Stimulated activated CD4-positive, alpha-beta T cell treated with anti-CD3 and anti-CD28 coated beads, Interleukin-1b, Interleukin-23, amount 100 ng/mL, for 24 hours (primary cell): ENCODE measurements at regions not wholly inside any gene's neighbourhood (a gene's known extent, or its start where the extent isn't known, plus 50 kb on each side); places are given as distances from the start of the nearest gene placed in this dataset.
"Not testable (repeated sequence)": the region's sequence is repeated elsewhere in the genome, so short reads cannot be mapped to it uniquely, and the experiment has no call there.

ENCODE experiments used
- DNase-seq, 4 experiments: peaks; one replicate each; pipeline ENCODE4 v3.0.0-alpha.2; 2020; ENCODE audit warnings: low read depth in 4 of 4, low spot score in 1 of 4

DNA sequence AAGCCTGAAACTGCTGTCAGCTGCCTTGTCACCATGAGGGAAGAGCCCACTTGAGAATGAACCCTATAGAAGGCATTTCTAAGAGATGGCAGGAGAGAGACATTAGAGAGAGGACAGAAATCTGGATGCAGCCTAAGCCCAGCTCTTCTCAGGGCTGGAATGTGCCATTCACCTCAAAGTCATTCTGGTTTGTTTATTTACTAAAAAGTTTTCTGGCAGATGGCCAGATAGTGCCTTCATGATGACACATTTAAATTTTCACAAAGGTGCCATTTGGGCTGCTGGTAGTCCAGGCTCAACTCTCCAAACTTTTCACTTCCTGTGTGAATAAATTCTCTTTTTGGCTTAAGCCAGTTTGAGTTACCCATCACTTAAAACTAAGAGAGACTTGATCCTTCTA, 144.6 kb upstream of the ZNF366 start:
- DNase-seq = no peak

DNA sequence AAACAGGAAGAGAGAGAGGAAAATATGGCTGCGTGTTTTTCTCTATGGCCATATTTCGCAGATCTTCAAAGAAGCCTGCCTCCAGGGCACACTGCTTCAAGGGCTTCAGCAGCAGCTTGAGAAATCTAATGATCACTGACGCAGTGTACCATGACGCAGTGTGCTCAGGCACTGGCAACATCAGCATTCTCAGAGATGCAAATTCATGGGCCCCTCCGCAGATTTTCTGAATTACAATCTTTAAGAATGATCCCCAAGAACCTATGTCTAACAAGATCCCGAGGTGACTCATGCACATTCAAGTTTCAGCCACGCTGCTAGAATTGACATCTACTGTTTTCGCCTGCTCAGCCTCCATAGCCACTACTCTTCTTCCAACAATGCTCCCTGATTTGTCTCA, 143.9 kb upstream of the ZNF366 start:
- DNase-seq = no peak

DNA sequence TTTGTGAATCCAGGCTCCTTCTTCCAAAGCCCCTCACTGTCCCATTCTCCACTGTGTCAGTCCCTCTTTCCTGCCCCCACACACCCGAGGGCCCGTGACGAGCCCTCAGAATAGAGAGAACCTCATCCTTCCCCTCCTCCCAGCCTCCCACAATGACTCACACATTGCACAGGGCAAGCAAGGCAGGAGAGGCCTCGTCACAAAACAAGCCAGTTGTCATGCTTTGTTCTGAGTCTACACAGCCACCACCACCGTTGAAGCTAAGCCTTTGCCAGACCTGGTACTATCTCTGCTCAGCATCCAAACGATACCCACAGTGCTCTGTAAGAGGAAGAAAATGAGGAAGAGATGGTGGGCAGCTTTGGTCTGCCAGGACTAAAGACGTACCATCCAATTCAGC, 142.2 kb upstream of the ZNF366 start:
- DNase-seq = no peak

DNA sequence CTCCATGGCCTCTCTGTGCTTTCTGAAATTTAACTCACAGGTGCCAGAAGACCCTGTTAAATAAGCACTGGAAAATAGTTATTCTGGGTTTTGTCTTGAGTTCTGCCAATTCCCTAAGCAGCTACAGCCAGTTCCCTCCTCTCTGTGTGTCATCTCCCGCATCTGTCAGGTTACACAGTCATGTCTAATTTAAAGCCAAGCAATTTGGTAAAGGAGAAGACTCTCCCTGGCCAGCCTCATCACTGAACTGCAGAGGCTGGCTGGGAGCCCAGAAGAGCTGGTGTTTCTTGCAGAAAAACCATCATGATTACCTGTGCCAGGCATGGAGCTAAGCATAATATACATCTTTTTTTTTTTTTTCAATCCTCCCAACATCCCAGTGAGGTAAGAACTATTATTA, 141.3 kb upstream of the ZNF366 start:
- no peak for DNase-seq

DNA sequence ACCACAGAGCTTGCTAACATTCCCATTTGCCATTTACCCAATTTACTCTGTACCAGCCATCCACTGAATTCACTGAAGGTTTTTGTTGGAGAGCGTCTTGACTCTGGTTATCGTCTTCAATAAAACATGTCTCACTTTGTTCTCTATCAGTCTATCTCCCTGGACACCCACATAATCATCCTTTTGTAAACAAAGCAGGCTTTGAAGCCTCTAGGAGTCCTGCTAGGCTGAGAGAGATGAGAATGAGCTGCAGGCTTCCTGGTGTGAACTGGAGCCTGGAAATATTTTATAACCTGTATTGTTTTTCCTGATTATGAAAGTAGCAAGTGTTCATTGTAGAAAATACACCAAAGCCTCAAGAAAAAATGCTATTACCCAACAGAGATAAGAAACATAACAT, 140.6 kb upstream of the ZNF366 start:
- DNase-seq = no peak

DNA sequence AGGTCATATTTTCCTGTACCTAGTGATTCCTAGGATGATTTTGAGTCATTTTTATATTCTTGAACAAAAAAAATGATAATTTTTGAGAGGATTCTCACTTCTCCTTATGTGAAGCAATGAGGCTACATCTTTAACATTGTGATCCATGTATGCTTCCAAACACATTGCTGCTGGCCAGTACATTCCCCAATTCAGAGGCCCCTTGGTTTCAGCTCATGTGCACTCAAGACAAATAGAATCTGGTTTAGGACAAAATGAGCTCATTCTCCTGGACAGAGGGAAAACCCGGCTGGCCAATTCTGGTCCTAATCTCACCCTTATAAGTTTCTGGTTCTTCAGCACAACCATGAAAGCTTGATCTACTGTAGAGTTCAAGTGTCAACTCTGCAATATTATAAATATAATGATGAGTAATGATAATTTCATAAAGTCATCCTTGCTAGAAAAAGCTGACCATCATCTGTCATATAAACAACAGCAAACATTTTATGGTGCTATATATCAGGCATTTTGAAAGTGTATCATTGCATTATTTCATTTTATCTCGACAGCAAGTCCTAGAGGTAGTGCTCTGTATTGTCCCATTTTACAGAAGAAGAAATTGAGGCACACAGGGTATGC, 139.1 kb upstream of the ZNF366 start:
- DNase-seq = no peak

DNA sequence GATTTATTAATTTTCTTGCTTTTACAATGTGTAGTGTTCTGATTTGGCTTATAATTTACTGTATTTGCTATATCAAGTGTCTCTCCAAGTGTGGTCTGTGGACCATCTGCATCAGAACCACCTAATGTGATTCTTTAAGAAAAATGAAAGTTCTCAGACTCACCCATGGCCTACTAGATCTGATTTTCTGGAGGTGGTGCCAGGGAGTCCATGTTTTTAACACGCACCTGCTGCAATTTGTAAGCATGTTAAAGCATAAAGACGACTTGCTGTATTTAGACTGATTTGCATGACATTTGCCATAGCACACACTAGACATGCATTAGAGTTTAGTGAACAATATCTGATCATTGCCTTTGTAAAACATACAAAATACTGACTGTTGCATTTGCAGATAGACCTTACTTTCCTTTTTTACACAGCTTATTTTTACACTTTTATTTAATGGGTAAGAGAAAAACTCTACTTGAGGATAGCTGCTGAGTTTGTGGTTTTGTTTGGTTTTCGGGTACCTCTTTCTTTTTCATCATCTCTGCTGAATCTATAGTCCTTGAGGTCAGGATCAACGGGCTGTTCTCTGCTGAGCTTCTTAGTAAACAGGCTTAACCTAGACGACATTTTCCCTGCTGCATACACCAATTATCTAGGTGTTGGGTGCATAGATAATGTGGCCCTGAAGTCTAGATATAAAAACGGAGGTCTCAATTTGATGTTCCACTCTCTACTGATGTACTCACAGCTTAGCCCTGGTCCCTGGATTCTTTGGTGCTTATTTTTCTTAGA, 138.0 kb upstream of the ZNF366 start:
- no peak for DNase-seq

DNA sequence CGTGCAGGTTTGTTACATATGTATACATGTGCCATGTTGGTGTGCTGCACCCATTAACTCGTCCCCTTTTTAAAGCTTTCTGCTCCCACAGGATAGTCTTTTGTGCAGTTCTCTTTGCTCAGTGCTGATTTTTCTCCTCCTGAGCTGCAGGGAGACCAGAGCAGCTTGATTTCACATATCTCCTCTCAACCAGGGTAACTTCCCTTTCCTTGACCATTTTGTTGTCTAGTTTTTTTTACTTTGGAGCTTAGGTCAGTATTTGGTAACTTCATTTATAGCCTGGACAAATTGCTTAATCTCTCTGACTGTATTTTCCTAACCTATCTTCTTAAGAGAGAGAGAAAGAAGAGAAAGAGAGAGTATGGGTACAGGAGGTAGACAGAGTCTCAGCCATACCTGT, 137.1 kb upstream of the ZNF366 start:
- no peak for DNase-seq

DNA sequence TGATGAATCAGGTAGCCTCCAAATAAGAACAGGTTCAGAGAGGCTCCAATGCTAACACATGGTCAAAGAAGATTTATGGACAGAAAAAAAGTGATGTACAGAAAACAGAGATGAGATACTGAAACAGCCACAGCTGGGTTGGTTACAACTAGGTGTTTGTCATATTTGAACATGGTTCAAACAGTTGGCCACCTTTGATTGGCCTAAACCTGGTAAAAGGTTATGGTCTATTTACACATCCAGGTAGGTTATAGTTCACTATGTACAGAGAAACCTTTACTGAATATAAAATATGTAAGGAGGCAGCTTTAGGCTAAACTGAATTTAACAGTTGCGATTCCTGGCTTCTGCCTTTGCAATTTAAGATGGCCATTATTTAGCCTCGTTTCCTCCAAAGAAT, 134.0 kb upstream of the ZNF366 start:
- no peak for DNase-seq

DNA sequence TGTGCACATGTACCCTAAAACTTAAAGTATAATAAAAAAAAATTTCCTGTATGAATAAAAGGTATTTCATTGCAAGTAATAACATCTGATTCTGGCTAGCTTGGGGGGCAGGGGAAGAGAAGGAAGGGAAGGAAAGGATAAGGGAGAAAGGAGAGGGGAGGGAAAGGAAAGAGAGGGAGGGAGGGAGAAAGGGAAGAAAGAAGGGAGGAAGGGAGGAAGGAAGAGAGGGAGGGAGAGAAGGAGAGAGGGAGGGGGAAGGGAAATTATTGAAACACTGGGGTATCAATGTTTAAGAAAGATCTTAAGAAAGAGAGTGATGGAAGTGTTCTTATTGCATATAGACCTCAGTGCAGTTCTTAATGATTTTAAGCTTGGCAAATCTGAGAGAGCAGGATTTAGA, 129.8 kb upstream of the ZNF366 start:
- DNase-seq = no peak

DNA sequence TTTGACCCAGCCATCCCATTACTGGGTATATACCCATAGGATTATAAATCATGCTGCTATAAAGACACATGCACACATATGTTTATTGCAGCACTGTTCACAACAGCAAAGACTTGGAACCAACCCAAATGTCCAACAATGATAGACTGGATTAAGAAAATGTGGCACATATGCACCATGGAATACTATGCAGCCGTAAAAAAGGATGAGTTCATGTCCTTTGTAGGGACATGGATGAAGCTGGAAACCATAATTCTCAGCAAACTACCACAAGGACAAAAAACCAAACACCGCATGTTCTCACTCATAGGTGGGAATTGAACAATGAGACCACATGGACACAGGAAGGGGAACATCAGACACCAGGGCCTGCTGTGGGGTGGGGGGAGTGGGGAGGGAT, 129.4 kb upstream of the ZNF366 start:
- not testable (repeated sequence) for DNase-seq

DNA sequence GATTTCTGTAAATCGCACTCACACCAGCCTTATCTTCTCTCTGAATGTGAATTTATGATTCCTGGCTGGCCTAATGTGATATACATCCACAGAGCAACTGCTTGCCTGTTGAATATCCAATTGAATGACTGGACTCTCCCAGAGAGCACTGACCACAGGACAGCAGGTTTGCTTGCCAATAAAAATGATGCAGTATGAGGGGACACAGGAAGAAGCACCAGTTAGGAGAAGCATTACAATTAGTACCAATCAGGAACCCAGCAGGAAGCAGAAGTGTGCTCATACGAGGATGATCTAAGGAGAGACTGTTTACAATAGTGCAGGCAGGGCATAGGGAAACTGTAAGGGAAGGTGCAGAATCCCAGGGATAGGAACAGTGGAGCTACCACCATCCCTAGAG, 127.2 kb upstream of the ZNF366 start:
- no peak for DNase-seq

DNA sequence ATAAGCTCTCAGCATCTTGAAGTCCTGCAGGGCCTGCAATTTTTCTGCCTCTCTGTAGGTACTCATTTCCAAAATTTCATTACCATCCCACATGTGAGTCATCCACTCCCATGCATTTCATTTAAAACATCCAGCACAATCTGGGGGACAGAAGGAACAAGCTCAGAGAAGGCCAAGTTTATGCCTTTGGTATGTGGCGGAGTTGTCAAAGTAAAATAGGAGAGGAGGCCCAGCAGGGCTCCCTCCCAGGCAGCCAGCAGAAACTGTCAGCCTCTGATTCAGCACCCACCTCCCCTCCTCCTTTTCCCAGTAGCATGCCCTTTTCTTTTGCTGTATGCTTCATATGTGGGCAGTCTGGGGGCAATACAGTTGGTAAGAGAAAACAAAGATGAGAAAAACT, 126.4 kb upstream of the ZNF366 start:
- no peak for DNase-seq

DNA sequence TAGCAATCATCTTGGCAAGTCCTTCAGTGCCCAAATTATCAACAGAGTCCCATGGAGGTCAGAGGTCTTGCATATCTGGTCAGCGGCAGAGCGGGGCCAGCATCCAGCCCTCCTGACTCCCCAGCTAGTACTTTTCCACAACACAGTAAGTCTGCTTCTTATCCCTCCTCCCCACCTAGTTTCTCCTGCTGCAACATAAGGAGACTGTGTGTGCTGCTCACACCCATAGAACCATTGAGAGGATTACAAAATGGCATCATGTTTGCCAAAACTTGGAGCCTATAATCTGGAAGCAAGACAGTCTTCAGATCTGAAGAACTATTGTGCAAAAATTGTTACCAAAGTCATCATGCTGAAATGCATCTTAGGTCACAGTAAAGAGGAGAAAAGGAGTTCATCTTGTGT, 125.8 kb upstream of the ZNF366 start:
- no peak for DNase-seq

DNA sequence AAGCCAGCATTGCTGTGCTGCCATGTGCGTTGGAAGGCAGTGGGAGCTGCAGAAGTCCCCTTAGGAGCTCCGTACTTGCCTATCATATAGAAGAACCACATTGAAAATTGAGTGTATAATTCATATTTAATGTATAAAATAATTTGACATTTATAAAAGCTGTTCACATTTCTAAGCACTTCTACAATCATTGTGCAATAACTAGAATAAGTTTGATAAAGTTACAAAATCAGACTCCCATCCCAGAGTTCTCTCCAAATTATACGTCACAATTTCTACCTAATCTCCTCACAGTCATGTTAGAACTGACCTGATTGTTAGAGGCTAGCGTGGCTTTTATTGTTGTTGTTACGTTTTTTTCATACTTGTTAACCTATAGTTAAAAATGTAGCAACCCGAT, 123.5 kb upstream of the ZNF366 start:
- no peak for DNase-seq

DNA sequence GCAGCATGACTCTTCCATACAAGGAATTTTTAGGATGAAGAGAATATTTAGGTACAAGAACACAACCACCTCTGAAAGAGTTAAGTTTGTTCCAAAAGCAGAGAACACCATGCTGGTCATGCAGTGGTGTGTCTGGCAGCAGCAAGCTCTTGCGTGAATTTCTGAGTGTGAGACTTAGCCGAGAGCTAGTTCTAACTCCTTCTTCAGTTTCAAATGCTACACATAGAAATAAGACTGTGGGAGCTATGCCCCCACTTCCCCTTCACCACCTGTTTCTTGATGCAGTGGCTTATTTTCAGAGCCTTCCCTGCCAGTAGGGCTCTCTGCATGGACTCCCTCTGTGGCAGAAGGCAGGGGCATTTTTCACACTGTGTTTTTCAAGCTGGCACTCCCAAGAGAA, 122.9 kb upstream of the ZNF366 start:
- no peak for DNase-seq

DNA sequence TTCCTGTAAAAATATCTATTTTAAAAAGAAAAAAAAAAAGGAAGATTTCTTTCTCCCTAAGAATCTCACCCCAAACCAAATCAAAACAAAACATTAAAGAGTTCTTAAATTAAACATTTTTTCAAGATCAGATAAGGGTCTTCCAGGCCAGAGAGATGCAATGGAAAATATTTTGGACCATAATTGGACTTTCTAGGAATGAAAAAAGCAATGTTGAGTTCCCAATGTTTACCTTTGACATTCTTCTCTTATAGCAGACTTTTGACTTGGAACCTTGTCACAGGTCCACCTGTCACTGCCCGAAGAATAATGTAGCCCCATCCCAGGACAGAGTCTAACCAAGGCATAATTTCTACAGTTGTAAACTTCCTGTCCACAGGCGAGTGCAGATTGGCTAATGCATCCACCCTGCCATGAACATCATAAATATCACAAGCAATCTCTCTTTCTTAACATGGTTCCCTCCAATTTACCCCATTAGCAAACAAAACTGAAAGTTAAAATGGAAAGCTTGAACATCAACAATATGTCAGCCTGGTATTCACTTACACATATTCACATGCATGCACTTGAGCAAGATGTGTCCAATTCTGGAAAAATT, 121.7 kb upstream of the ZNF366 start:
- DNase-seq = no peak

DNA sequence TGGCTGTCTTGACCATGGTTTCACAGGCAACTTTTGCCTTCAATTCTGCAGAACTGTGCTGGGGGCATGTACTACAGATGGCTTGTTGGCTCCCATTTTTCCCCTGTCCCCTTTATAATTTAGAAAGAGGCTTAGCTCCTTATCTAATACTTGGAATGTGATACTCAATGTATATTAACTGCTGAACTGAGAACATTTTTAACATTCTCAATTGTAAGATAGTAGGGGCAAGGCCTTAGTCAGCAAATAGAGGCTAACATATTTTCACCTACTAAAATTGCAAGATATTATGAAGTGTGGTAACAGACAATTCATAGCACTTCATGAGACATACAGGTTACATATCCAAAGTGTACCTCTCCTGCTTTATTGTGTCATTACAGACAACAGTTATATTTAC, 118.1 kb upstream of the ZNF366 start:
- DNase-seq = no peak

DNA sequence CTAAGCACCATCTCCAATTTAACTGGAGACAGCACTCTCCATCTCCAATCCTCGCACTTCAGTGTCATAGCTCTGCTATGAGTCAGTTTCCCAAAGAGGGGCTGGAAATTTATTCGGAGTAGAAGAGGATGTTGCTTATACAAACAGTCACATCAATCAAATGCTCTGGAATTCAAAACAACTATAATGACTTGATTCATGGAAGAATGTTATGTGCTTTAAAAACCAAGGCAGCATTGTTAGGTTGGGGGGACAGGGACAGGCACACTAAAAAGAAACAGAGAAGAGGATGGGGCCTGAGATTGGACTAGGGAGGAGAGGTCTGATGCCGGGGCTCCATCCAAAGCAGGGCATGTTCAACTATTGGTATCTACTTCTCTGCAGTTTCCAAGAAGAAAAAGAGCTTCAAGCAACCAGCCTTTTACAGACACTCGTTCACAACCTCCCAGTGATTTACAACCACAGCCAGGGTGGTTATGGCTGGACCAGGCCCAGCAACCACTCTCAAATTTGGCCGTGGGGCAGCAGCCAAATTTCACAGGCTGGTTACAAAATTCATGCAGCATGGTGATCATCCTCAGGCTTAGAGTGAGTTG, 117.5 kb upstream of the ZNF366 start:
- DNase-seq = no peak

DNA sequence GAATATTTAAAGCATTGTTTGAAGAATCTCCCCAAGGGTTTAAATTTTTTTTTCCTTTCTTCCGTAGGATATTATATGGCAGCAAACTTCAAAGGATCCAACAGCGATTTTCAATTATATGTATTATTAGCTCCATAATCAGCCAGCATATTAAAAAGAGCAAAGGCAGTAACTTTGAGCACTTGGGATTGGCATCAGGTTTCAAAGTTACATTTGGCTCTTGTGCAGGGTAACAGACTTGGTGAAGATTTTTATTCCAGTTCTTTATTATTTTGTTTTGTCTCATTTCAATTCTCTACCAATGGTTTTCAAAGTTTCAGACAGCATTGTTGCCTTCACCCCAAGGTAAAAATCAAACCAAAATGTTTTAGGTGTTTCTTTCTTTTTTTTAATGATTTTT, 116.7 kb upstream of the ZNF366 start:
- no peak for DNase-seq

DNA sequence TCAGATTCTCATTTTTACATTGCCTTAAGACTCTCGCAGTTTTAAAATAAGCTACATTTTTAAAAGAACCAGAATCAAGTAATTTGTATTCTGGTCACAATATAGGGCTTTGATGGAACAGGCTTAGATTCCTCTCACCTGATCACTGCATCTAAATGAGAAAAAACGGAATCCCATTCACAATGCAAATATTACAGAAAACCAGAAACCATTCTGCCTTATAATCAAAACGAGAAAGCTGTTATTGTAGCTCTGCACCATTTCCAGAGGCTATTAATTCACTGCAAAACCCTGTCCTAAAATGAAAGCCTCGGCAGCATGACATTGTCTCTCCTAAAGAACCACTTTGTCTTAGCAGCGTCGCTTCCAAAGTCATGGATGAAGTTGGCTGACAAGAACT, 116.1 kb upstream of the ZNF366 start:
- DNase-seq = no peak

DNA sequence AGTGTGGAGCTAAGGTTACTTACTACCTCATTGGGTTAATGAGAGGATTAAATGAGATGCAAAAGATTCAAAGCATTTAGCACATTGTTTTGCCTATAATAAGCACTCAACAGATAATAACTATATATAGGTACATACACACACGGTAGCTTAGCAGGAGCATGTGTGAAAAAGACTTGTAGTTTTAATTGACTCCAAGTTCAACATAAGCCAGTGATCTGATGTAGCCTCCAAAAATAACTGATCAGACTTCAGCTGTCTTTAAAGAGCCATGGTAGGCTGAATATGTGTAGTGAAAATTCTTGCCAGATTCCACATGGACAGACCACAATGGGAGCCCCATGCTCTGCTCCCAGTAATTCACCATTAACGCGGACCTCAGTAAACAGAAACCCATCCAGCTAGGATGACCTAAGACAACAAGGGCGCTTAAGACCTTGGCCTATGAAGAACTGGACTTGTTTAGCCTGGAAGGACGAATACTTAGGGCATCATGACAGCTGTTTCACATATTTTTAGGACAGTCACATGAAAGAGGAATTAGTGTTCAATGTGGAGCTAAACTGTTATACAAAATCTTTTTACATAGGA, 115.1 kb upstream of the ZNF366 start:
- DNase-seq = no peak
